Liver (tissue), 8 donors: ENCODE measurements at regions not wholly inside any gene's neighbourhood (a gene's known extent, or its start where the extent isn't known, plus 50 kb on each side); places are given as distances from the start of the nearest gene placed in this dataset.

Experiments
- DNase-seq: peaks from one replicate; pipeline ENCODE4 v3.0.0-alpha.2; 2017; ENCODE audit warnings: low spot score
- H3K27ac ChIP-seq, 2 donors: one replicate each; pipeline ENCODE4 v1.7.0; 2013; ENCODE audit warnings: inconsistent platforms in 2 of 2, low read length in 2 of 2, control low read depth in 1 of 2, low read depth in 1 of 2, mild to moderate bottlenecking in 1 of 2
- H3K27me3 ChIP-seq, 4 donors: one replicate each; pipeline versions ENCODE4 v1.6.1 to v1.7.0; 2013; ENCODE audit warnings: low read length in 3 of 4, inconsistent platforms in 1 of 4, mild to moderate bottlenecking in 1 of 4, moderate library complexity in 1 of 4; ENCODE audit not compliant: control insufficient read depth in 4 of 4, insufficient read depth in 4 of 4
- H3K36me3 ChIP-seq, 4 donors: one replicate each; pipeline versions ENCODE4 v1.6.1 to v1.7.0; 2013; ENCODE audit warnings: low read length in 3 of 4, mild to moderate bottlenecking in 3 of 4, low read depth in 1 of 4, moderate library complexity in 1 of 4; ENCODE audit not compliant: control insufficient read depth in 4 of 4, insufficient read depth in 3 of 4
- H3K4me1 ChIP-seq, 4 donors: one replicate each; pipeline versions ENCODE4 v1.6.1 to v1.7.0; 2013; ENCODE audit warnings: low read length in 3 of 4, mild to moderate bottlenecking in 3 of 4, moderate library complexity in 1 of 4; ENCODE audit not compliant: control insufficient read depth in 4 of 4, insufficient read depth in 4 of 4
- H3K4me3 ChIP-seq, 3 donors: one replicate each; pipeline versions ENCODE4 v1.6.1 to v1.7.0; 2013; ENCODE audit warnings: low read length in 3 of 3, control low read depth in 1 of 3, low read depth in 1 of 3, mild to moderate bottlenecking in 1 of 3
- H3K9ac ChIP-seq, 2 donors: one replicate each; pipeline ENCODE4 v1.7.0; 2013; ENCODE audit warnings: low read length in 2 of 2, mild to moderate bottlenecking in 2 of 2, moderate library complexity in 2 of 2, control low read depth in 1 of 2, low read depth in 1 of 2
- H3K9me3 ChIP-seq, 4 donors: one replicate each; pipeline versions ENCODE4 v1.6.1 to v1.7.0; 2013; ENCODE audit warnings: low read length in 3 of 4; ENCODE audit not compliant: control insufficient read depth in 4 of 4
- EGR1 ChIP-seq, 2 donors: IDR thresholded peaks; 2 replicates each; pipeline ENCODE4 v1.6.1; 2016 to 2018; ENCODE audit warnings: antibody characterized with exemption in 2 of 2, low read depth in 2 of 2
- GABPA ChIP-seq, 2 donors: IDR thresholded peaks in 1 of 2; conservative IDR thresholded peaks in 1 of 2; 2 replicates each; pipeline ENCODE4 v1.6.1; 2016; ENCODE audit warnings: antibody characterized with exemption in 2 of 2, mild to moderate bottlenecking in 1 of 2, moderate library complexity in 1 of 2
- HNF4A ChIP-seq, 2 donors: conservative IDR thresholded peaks; 2 replicates each; pipeline ENCODE4 v1.6.1; 2016; ENCODE audit warnings: antibody characterized with exemption in 2 of 2, mild to moderate bottlenecking in 2 of 2
- HNF4G ChIP-seq: IDR thresholded peaks from 2 replicates; pipeline ENCODE4 v1.6.1; 2016; ENCODE audit warnings: antibody characterized with exemption
- JUND ChIP-seq, 2 donors: IDR thresholded peaks; 2 replicates each; pipeline ENCODE4 v1.6.1; 2016; ENCODE audit warnings: antibody characterized with exemption in 2 of 2
- NR2F2 ChIP-seq: IDR thresholded peaks from 2 replicates; pipeline ENCODE4 v1.6.1; 2016; ENCODE audit warnings: antibody characterized with exemption
- RAD21 ChIP-seq, 2 donors: IDR thresholded peaks; 2 replicates each; pipeline ENCODE4 v1.6.1; 2016; ENCODE audit warnings: antibody characterized with exemption in 2 of 2, mild to moderate bottlenecking in 2 of 2
- RXRA ChIP-seq, 2 donors: IDR thresholded peaks; 2 replicates each; pipeline ENCODE4 v1.6.1; 2017 to 2018; ENCODE audit warnings: antibody characterized with exemption in 2 of 2, mild to moderate bottlenecking in 1 of 2
- SP1 ChIP-seq: IDR thresholded peaks from 2 replicates; pipeline ENCODE4 v1.6.1; 2018; ENCODE audit warnings: antibody characterized with exemption, mild to moderate bottlenecking
- TAF1 ChIP-seq: conservative IDR thresholded peaks from 2 replicates; pipeline ENCODE4 v1.6.1; 2016; ENCODE audit warnings: antibody characterized with exemption, mild to moderate bottlenecking
- YY1 ChIP-seq: IDR thresholded peaks from 2 replicates; pipeline ENCODE4 v1.6.1; 2016; ENCODE audit warnings: antibody characterized with exemption, mild to moderate bottlenecking
- WGBS: extraction: QIAGEN DNeasy Blood & Tissue Kit; methylation state at CpG from one replicate; pipeline ENCODE4 v1.1.7; 2013; 5-methylcytosine and 5-hydroxymethylcytosine counted together
- TF ChIP-seq, protein P1 (sequence below): IDR thresholded peaks from 2 replicates; pipeline ENCODE4 v1.6.1; 2016; ENCODE audit warnings: antibody characterized with exemption
- TF ChIP-seq, protein P2 (sequence below): fragments of 150-350 bp; IDR thresholded peaks from 2 replicates; pipeline ENCODE4 v1.5.1; 2017; ENCODE audit warnings: improper control_type of control experiment, low read depth, low read length; ENCODE audit not compliant: missing input control
- TF ChIP-seq, protein P3 (sequence below): IDR thresholded peaks from 2 replicates; pipeline ENCODE4 v1.6.1; 2016; ENCODE audit warnings: antibody characterized with exemption
- donor health status: healthy.
- donor health status: healthy.
- donor health status: healthy.
- donor health status: healthy.
- donor health status: healthy.

DNA sequence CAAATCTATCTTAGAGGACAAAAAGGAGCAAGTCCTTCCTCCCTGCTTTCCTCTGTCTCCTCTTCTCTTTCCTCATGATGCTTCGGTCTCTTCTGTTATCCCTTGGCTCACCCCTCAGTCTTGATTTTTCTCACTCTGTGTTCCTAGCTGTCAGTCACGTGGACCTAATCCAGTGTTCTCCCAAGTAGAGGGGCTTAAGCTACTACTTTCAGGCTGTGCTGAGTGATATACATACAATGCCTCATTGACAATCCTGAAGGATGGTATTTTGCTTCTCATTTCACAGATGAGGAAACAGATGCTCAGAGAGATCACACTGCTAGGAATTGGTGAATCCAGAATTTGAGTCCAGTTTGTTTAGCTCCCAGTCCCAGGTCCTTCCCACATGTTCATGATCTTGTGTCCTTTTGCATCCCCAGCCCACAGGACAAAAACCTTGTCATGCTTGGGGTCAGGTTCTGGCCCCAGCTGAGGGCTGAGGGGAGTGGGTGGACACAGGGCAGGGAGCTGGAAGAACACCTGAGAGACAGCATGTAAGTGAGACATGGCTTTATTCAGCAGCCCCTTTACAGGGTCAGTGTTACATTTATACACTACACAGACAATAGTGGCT, 50.5 kb upstream of the KMT2E start:
- Histone ChIP-seq H3K27ac (no peak overlapping the region), H3K36me3 (no peaks in the 10 kb centered on the region), H3K9ac (no peak overlapping the region), H3K4me1 (peaks cover 0 to 6% (median 4%) of the 10 kb centered on the region in 4 donors), H3K27me3 (no peaks in the 10 kb centered on the region), H3K9me3 (no peaks in the 10 kb centered on the region), H3K4me3 (no peak overlapping the region)
- 88% methylated on average over 2 of the region's 2 CpGs for WGBS
- DNase-seq, result no peak
- TF ChIP-seq TAF1 (no peak), HNF4G (no peak), YY1 (no peak), RAD21 (IDR thresholded peaks at IDR 0.05) (no peak), RXRA (IDR thresholded peaks at IDR 0.05) (no peak), EGR1 (IDR thresholded peaks at IDR 0.05; ENCODE audit: low read depth in 2 of 2) (no peak), NR2F2 (no peak), JUND (IDR thresholded peaks at IDR 0.05) (no peak), SP1 (no peak), HNF4A (conservative IDR thresholded peaks at IDR 0.05) (no peak)
- TF ChIP-seq, protein P1, sequence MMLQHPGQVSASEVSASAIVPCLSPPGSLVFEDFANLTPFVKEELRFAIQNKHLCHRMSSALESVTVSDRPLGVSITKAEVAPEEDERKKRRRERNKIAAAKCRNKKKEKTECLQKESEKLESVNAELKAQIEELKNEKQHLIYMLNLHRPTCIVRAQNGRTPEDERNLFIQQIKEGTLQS, result no peak
- TF ChIP-seq, protein P2, sequence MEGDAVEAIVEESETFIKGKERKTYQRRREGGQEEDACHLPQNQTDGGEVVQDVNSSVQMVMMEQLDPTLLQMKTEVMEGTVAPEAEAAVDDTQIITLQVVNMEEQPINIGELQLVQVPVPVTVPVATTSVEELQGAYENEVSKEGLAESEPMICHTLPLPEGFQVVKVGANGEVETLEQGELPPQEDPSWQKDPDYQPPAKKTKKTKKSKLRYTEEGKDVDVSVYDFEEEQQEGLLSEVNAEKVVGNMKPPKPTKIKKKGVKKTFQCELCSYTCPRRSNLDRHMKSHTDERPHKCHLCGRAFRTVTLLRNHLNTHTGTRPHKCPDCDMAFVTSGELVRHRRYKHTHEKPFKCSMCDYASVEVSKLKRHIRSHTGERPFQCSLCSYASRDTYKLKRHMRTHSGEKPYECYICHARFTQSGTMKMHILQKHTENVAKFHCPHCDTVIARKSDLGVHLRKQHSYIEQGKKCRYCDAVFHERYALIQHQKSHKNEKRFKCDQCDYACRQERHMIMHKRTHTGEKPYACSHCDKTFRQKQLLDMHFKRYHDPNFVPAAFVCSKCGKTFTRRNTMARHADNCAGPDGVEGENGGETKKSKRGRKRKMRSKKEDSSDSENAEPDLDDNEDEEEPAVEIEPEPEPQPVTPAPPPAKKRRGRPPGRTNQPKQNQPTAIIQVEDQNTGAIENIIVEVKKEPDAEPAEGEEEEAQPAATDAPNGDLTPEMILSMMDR, result no peak
- TF ChIP-seq, protein P3, sequence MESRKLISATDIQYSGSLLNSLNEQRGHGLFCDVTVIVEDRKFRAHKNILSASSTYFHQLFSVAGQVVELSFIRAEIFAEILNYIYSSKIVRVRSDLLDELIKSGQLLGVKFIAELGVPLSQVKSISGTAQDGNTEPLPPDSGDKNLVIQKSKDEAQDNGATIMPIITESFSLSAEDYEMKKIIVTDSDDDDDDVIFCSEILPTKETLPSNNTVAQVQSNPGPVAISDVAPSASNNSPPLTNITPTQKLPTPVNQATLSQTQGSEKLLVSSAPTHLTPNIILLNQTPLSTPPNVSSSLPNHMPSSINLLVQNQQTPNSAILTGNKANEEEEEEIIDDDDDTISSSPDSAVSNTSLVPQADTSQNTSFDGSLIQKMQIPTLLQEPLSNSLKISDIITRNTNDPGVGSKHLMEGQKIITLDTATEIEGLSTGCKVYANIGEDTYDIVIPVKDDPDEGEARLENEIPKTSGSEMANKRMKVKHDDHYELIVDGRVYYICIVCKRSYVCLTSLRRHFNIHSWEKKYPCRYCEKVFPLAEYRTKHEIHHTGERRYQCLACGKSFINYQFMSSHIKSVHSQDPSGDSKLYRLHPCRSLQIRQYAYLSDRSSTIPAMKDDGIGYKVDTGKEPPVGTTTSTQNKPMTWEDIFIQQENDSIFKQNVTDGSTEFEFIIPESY, result no peak

DNA sequence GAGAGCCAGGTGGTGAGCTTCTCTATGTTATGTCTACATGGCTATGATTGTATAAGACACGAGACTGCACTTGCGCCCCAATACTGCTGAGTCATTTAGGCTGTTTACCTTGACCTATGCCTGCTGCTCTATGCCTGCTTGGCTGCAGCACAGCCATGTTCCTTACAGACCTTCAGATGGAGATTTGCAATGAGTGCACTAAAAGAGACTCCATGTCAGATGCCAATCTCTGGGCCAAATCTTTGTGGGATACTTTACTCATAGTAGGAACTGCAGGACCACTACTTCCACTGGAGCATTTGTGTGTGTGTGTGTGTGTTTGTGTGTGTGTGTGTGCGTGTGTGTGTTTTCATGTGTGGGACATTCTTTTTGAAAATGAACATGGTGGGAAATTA, 50.0 kb upstream of the KMT2E start:
- peaks cover 0 to 9% (median 8%) of the 10 kb centered on the region in 4 donors for H3K4me1 ChIP-seq
- no peak for DNase-seq

More for the DNA sequence above, 50.0 kb upstream of the KMT2E start:
- no peaks in the 10 kb centered on the region for H3K9me3 ChIP-seq
- no peaks in the 10 kb centered on the region for H3K27me3 ChIP-seq
- no peak overlapping the region for H3K4me3 ChIP-seq
- TF ChIP-seq GABPA (IDR thresholded peaks at IDR 0.05 in 1 of 2, conservative IDR thresholded peaks at IDR 0.05 in 1 of 2) (no peak), HNF4A (conservative IDR thresholded peaks at IDR 0.05) (no peak), SP1 (no peak)
- no peak overlapping the region for H3K27ac ChIP-seq
- H3K9ac ChIP-seq, result no peak overlapping the region
- WGBS, result 71% methylated on average over 3 of the region's 3 CpGs
- H3K36me3 ChIP-seq, result no peaks in the 10 kb centered on the region
